HCT116 (cell line): ENCODE measurements at regions not wholly inside any gene's neighbourhood (a gene's known extent, or its start where the extent isn't known, plus 50 kb on each side); places are given as distances from the start of the nearest gene placed in this dataset.

Experiments
- ATAC-seq: fragments of 200-7000 bp; cut with Tn5 transposase; 2 replicates; pipeline ENCODE4 v1.9.1; 2020; ENCODE audit warnings: mild to moderate bottlenecking, moderate library complexity
- BruUV-seq: library from RNA; stranded (reverse); fragments of 400-500 nt; replicated peaks from 2 replicates; lab custom pipeline; 2021; lab: Mats Ljungman, UMichigan
- CTCF ChIA-PET: fragments of 300-600 bp; sonication (Branson Sonifier 250); formaldehyde crosslinking; loops from one replicate; lab custom pipeline; 2021; ENCODE audit warnings: antibody characterized with exemption; lab: Charles Lee
- POLR2A ChIA-PET: fragments of 300-600, 350-600 bp; sonication (Branson Sonifier 250); formaldehyde crosslinking; loops from one replicate; lab custom pipeline; 2021; ENCODE audit warnings: antibody characterized with exemption; lab: Charles Lee
- RAD21 ChIA-PET, 2 experiments: fragments of 300-600 bp; sonication (Branson Sonifier 250); formaldehyde crosslinking; loops; one replicate each; lab custom pipeline; 2023; ENCODE audit warnings: low total read pairs in 2 of 2; ENCODE audit not compliant: uncharacterized antibody in 2 of 2, unreplicated experiment in 2 of 2, low non-redundant PET in 1 of 2; lab: Charles Lee
- DNase-seq: peaks from one replicate; pipeline ENCODE4 v3.0.0-alpha.2; 2010; ENCODE audit warnings: low read depth, low spot score
- H2AFZ ChIP-seq: fragments of 200-600 bp; shearing (Covaris generic), sonication (generic); 2 replicates; pipeline ENCODE4 v1.6.1; 2017; ENCODE audit warnings: low read depth, mixed run types, mixed read lengths, antibody characterized with exemption, low read length; ENCODE audit not compliant: poor library complexity, severe bottlenecking
- H3K27ac ChIP-seq: 2 replicates; pipeline ENCODE4 v1.5.1; 2012; ENCODE audit warnings: low read depth, low read length
- H3K27me3 ChIP-seq: fragments of 200-600 bp; sonication (generic); 2 replicates; pipeline ENCODE4 v1.6.1; 2016; ENCODE audit warnings: mixed run types, low read length, mixed read lengths; ENCODE audit not compliant: insufficient read depth
- H3K36me3 ChIP-seq, 2 experiments: fragments of 200-500 bp in 1 of 2; fragments of 200-600 bp in 1 of 2; sonication (Bioruptor generic) in 1 of 2; sonication (generic) in 1 of 2; 2 replicates each; pipeline versions ENCODE4 v1.5.1 to v1.6.1; 2014 to 2016; ENCODE audit warnings: low read length in 2 of 2, inconsistent platforms in 1 of 2, mixed read lengths in 1 of 2, mixed run types in 1 of 2; ENCODE audit not compliant: insufficient read depth in 2 of 2, control insufficient read depth in 1 of 2
- H3K4me1 ChIP-seq, 2 experiments: fragments of 200-600 bp in 1 of 2; sonication (generic) in 1 of 2; 2 replicates each; pipeline versions ENCODE4 v1.5.1 to v1.6.1; 2012 to 2017; ENCODE audit warnings: low read length in 2 of 2, inconsistent platforms in 1 of 2, mild to moderate bottlenecking in 1 of 2, mixed read lengths in 1 of 2, mixed run types in 1 of 2, moderate library complexity in 1 of 2; ENCODE audit not compliant: insufficient read depth in 2 of 2, control insufficient read depth in 1 of 2
- H3K4me2 ChIP-seq: fragments of 200-600 bp; sonication (generic); 2 replicates; pipeline ENCODE4 v1.6.1; 2017; ENCODE audit warnings: mixed run types, low read length, mixed read lengths
- H3K4me3 ChIP-seq, 2 experiments: fragments of 200-600 bp in 1 of 2; sonication (generic) in 1 of 2; replicated peaks in 1 of 2; 2 replicates each; pipeline ENCODE4 v1.5.1; 2011 to 2016; ENCODE audit warnings: low read length in 2 of 2, control low read depth in 1 of 2, low read depth in 1 of 2, mild to moderate bottlenecking in 1 of 2, mixed read lengths in 1 of 2, mixed run types in 1 of 2
- H3K79me2 ChIP-seq: fragments of 200-600 bp; sonication (generic); 2 replicates; pipeline ENCODE4 v1.6.1; 2017; ENCODE audit warnings: mild to moderate bottlenecking, mixed run types, low read length, moderate library complexity, mixed read lengths; ENCODE audit not compliant: insufficient read depth
- H3K9ac ChIP-seq: fragments of 200-600 bp; sonication (generic); 2 replicates; pipeline ENCODE4 v1.6.1; 2016; ENCODE audit warnings: low read length, mixed read lengths
- H3K9me2 ChIP-seq: fragments of 200-600 bp; sonication (generic), shearing (Covaris generic); 2 replicates; pipeline ENCODE4 v1.6.1; 2017; ENCODE audit warnings: mixed run types, mild to moderate bottlenecking, moderate library complexity; ENCODE audit not compliant: insufficient read depth
- H3K9me3 ChIP-seq, 2 experiments: fragments of 200-500 bp in 1 of 2; fragments of 200-600 bp in 1 of 2; sonication (Bioruptor generic) in 1 of 2; sonication (generic) in 1 of 2; 2 replicates each; pipeline ENCODE4 v1.6.1; 2014 to 2017; ENCODE audit warnings: low read length in 2 of 2, mixed read lengths in 2 of 2, inconsistent platforms in 1 of 2, low read depth in 1 of 2, mild to moderate bottlenecking in 1 of 2, mixed run types in 1 of 2, moderate library complexity in 1 of 2; ENCODE audit not compliant: control insufficient read depth in 1 of 2, insufficient read depth in 1 of 2
- H4K20me1 ChIP-seq: fragments of 200-600 bp; sonication (generic), shearing (Covaris generic); 2 replicates; pipeline ENCODE4 v1.6.1; 2017; ENCODE audit warnings: mixed run types, mild to moderate bottlenecking, moderate library complexity; ENCODE audit not compliant: insufficient read depth
- CEBPB ChIP-seq: IDR thresholded peaks from 2 replicates; pipeline ENCODE4 v1.6.1; 2012; ENCODE audit warnings: low read depth
- EGR1 ChIP-seq: IDR thresholded peaks from 2 replicates; pipeline ENCODE4 v1.6.1; 2012; ENCODE audit warnings: low read depth
- EZH2 ChIP-seq: fragments of 200-600 bp; sonication (generic); IDR thresholded peaks from 2 replicates; pipeline ENCODE4 v1.6.1; 2017; ENCODE audit warnings: antibody characterized with exemption, mixed run types
- EZH2phosphoT487 ChIP-seq: fragments of 200-600 bp; IDR thresholded peaks from 2 replicates; pipeline ENCODE4 v1.6.1; 2018; ENCODE audit warnings: antibody characterized with exemption, borderline replicate concordance
- FOSL1 ChIP-seq: IDR thresholded peaks from 2 replicates; pipeline ENCODE4 v1.6.1; 2012; ENCODE audit warnings: low read depth
- RAD21 ChIP-seq: IDR thresholded peaks from 2 replicates; pipeline ENCODE4 v1.6.1; 2012; ENCODE audit warnings: low read depth, mild to moderate bottlenecking
- SIN3A ChIP-seq: IDR thresholded peaks from 2 replicates; pipeline ENCODE4 v1.6.1; 2012; ENCODE audit warnings: low read depth
- intact Hi-C: fragments of 100-400 bp; cut with micrococcal nuclease; formaldehyde crosslinking; loops from 2 replicates; pipeline ENCODE4 v1.10.0; 2022
- TF ChIP-seq, protein P1 (sequence below): IDR thresholded peaks from 2 replicates; pipeline ENCODE4 v1.6.1; 2011; ENCODE audit warnings: mild to moderate bottlenecking, low read length, moderate library complexity; ENCODE audit not compliant: insufficient replicate concordance; ENCODE audit errors: extremely low read depth

DNA sequence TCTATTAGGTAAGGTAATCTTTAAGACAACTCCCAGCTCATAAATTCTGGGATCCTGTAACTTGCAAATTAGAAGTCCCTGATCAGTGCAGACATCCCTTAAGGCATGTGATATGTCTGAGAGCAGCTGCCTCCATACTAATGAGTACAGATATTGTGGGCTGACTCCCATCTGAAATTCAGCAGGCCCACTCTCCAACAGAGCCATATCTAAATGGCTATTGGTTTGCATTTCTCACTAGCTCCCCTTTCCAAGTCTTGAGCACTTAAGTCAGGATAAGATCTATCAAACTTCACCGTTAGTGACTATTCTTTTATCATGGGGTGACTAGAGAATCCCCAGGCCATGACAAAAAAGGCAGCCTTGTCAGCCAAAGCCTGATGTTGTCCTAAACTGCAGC, 785.4 kb downstream of the IPMK start:
- peaks cover 5 to 8% of the 10 kb centered on the region in 2 experiments; a peak in 2 of 4 replicates for H3K9me3 ChIP-seq
- H3K4me2 ChIP-seq: no peak overlapping the region
- no peaks in the 10 kb centered on the region for H3K4me1 ChIP-seq
- RAD21 ChIA-PET: no interaction called here
- no peak overlapping the region for H3K4me3 ChIP-seq
- H3K36me3 ChIP-seq: no peaks in the 10 kb centered on the region
- POLR2A ChIA-PET: no interaction called here
- H2AFZ ChIP-seq: no peak overlapping the region
- intact Hi-C loops: no loop called here
- H3K9me2 ChIP-seq: no peaks in the 10 kb centered on the region
- no peak overlapping the region for H3K9ac ChIP-seq
- no TSS peak for BruUV-seq
- no peak overlapping the region for H3K27ac ChIP-seq
- no peak for DNase-seq
- no peaks in the 10 kb centered on the region for H4K20me1 ChIP-seq
- no peak for ATAC-seq
- no peaks in the 10 kb centered on the region for H3K79me2 ChIP-seq
- no peaks in the 10 kb centered on the region for H3K27me3 ChIP-seq
- CTCF ChIA-PET: no interaction called here
- no peak for TF ChIP-seq EZH2phosphoT487
- TF ChIP-seq FOSL1: no peak
- TF ChIP-seq EGR1: no peak
- TF ChIP-seq EZH2: no peak
- no peak for TF ChIP-seq RAD21
- no peak for TF ChIP-seq CEBPB
- TF ChIP-seq, all 23 proteins: peak for 0

DNA sequence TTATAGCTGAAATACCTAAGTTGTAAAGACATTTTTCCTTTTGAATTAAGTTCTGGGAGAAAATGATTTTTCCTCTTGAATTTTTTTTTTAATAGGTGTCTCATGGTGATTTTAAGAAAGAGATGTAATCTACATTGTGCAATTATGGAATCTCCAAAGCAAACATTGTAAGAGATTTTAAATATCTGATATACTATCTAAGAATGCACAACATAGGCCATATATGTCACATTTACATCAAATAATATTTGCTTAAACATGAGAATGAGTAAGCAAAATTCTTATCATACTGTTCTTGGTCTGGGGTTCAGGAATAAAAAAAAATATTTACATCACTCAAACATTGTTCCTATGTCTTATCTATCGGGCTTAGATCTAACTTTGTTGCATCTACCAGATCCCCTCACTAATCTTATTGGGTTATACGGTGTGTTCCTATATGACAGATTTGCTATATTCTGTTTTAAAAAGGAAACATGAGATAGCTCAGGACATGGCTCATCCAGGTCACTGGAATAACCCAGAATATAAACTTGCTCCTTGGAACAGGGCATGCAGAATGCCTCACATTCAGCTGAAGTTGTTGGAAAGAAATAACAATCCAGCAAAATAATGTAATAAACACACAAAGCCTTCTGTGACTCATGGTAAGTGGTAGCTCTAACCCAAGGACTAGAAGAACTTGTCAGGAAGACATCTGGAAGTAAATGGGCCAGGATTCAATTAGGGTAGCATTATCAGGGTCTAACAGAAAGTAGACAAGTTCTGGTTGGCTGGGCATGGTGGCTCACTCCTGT, 794.7 kb downstream of the IPMK start:
- TF ChIP-seq, protein P1, sequence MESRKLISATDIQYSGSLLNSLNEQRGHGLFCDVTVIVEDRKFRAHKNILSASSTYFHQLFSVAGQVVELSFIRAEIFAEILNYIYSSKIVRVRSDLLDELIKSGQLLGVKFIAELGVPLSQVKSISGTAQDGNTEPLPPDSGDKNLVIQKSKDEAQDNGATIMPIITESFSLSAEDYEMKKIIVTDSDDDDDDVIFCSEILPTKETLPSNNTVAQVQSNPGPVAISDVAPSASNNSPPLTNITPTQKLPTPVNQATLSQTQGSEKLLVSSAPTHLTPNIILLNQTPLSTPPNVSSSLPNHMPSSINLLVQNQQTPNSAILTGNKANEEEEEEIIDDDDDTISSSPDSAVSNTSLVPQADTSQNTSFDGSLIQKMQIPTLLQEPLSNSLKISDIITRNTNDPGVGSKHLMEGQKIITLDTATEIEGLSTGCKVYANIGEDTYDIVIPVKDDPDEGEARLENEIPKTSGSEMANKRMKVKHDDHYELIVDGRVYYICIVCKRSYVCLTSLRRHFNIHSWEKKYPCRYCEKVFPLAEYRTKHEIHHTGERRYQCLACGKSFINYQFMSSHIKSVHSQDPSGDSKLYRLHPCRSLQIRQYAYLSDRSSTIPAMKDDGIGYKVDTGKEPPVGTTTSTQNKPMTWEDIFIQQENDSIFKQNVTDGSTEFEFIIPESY: no peak
- TF ChIP-seq SIN3A: no peak
- Histone ChIP-seq H4K20me1 (no peaks in the 10 kb centered on the region), H3K4me2 (no peak overlapping the region), H2AFZ (no peak overlapping the region), H3K4me3 (no peak overlapping the region), H3K36me3 (no peaks in the 10 kb centered on the region), H3K79me2 (no peaks in the 10 kb centered on the region), H3K9me3 (peaks cover 4 to 9% of the 10 kb centered on the region in 2 experiments; a peak in 2 of 4 replicates), H3K9me2 (no peaks in the 10 kb centered on the region), H3K27ac (no peak overlapping the region), H3K27me3 (no peaks in the 10 kb centered on the region), H3K9ac (no peak overlapping the region), H3K4me1 (no peaks in the 10 kb centered on the region)
- intact Hi-C loops: no loop called here
- ATAC-seq: no peak
- POLR2A ChIA-PET: no interaction called here
- CTCF ChIA-PET: no interaction called here
- RAD21 ChIA-PET: interaction anchor here in 1 of 2 experiments (0.6 kb wide), 1 partner anchor 37 kb away, joined by 5 read pairs; no protein-coding TSS in a partner anchor
- BruUV-seq: no TSS peak
- no peak for DNase-seq
